Stimulated activated memory B cell treated with anti-CD40 and anti-IgM and Interleukin-4, amounts not matched to agents 10 μg/mL and 1 μg/mL and 100 μg/mL, for 72 hours (primary cell): ENCODE measurements at regions not wholly inside any gene's neighbourhood (a gene's known extent, or its start where the extent isn't known, plus 50 kb on each side); places are given as distances from the start of the nearest gene placed in this dataset.
"Not testable (repeated sequence)": the region's sequence is repeated elsewhere in the genome, so short reads cannot be mapped to it uniquely, and the experiment has no call there.

ENCODE experiments used
- ATAC-seq: fragments of 150-1000 bp; cut with Tn5 transposase; 2 replicates; pipeline ENCODE4 v1.10.0; 2021
- H3K27ac Mint-ChIP-seq: one replicate; pipeline ENCODE4 v1.8.0; 2022; ENCODE audit warnings: mild to moderate bottlenecking, mixed read lengths
- H3K27me3 Mint-ChIP-seq: one replicate; pipeline ENCODE4 v1.8.0; 2022; ENCODE audit warnings: mixed read lengths
- H3K36me3 Mint-ChIP-seq: one replicate; pipeline ENCODE4 v1.8.0; 2022; ENCODE audit warnings: mixed read lengths
- H3K4me1 Mint-ChIP-seq: one replicate; pipeline ENCODE4 v1.8.0; 2022; ENCODE audit warnings: mixed read lengths
- H3K4me3 Mint-ChIP-seq: one replicate; pipeline ENCODE4 v1.8.0; 2022; ENCODE audit warnings: mild to moderate bottlenecking, moderate library complexity, mixed read lengths
- H3K9me3 Mint-ChIP-seq: one replicate; pipeline ENCODE4 v1.8.0; 2022; ENCODE audit warnings: mixed read lengths

DNA sequence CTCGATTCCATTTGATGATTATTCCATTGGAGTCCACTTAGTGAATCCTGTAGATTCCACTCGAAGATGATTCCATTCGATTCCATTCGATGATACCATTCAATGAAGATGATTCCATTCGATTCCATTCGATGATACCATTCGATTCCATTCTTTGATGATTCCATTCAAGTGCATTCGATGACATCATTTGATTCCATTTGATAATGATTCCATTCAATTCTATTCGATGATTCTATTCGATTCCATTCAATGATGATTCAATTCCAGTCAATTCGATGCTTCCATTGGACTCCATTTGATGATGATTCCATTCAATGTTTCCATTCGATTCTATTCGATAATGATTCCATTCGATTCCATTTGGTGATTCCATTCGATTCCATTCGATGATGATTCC, 1150.0 kb downstream of the TP53TG3F start:
- not testable (repeated sequence) for H3K27me3 Mint-ChIP-seq, H3K4me1 Mint-ChIP-seq, H3K4me3 Mint-ChIP-seq, ATAC-seq, H3K27ac Mint-ChIP-seq, H3K36me3 Mint-ChIP-seq
- peaks cover 63% of the 10 kb centered on the region for H3K9me3 Mint-ChIP-seq
